Astrocyte of the cerebellum (primary cell): ENCODE measurements at regions not wholly inside any gene's neighbourhood (a gene's known extent, or its start where the extent isn't known, plus 50 kb on each side); places are given as distances from the start of the nearest gene placed in this dataset.

Experiments
- DNase-seq: peaks from one replicate; pipeline ENCODE4 v3.0.0-alpha.2; 2011; ENCODE audit warnings: low read depth
- H3K4me3 ChIP-seq: 2 replicates; pipeline ENCODE4 v1.5.1; 2011; ENCODE audit warnings: mild to moderate bottlenecking, low read depth, low read length, moderate library complexity
- CTCF ChIP-seq: IDR thresholded peaks from 2 replicates; pipeline ENCODE4 v1.5.1; 2012; ENCODE audit warnings: low read length, low read depth, moderate library complexity, mild to moderate bottlenecking; ENCODE audit errors: missing control alignments
- in situ Hi-C: cut with HindIII; loops from 2 replicates; pipeline ENCODE4 v1.10.0; 2017; ENCODE audit warnings: low sequenced_read_pairs

GRCh38 chr2:188219541-188219940, 72.1 kb upstream of the GULP1 start:
- no peak for DNase-seq
- in situ Hi-C loops, result no loop called here
- no peak for TF ChIP-seq CTCF
- H3K4me3 ChIP-seq, result no peak overlapping the region

- in situ Hi-C loops, result no loop called here
- TF ChIP-seq CTCF, result no peak
- no peak overlapping the region for H3K4me3 ChIP-seq
- no peak for DNase-seq
Measured at GRCh38 chr2:188220535-188220934, 71.1 kb upstream of the GULP1 start.

GRCh38 chr2:188227713-188228112, 64.0 kb upstream of the GULP1 start:
- no peak for TF ChIP-seq CTCF
- no peak overlapping the region for H3K4me3 ChIP-seq
- DNase-seq, result no peak
- in situ Hi-C loops, result no loop called here

GRCh38 chr2:188235364-188235763, 56.3 kb upstream of the GULP1 start:
- in situ Hi-C loops, result no loop called here
- H3K4me3 ChIP-seq, result no peak overlapping the region
- DNase-seq, result no peak
- TF ChIP-seq CTCF, result no peak

GRCh38 chr2:188238386-188238785, 53.3 kb upstream of the GULP1 start:
- H3K4me3 ChIP-seq, result no peak overlapping the region
- in situ Hi-C loops, result no loop called here
- DNase-seq, result no peak
- TF ChIP-seq CTCF, result no peak
